T-cell (primary cell): ENCODE measurements at regions not wholly inside any gene's neighbourhood (a gene's known extent, or its start where the extent isn't known, plus 50 kb on each side); places are given as distances from the start of the nearest gene placed in this dataset.

Experiments
- ATAC-seq, 4 experiments: fragments of 200-7000 bp in 3 of 4; fragments of 150-1000 bp in 1 of 4; cut with Tn5 transposase; replicated peaks in 1 of 4; 1 replicate in 3 of 4; 2 replicates in 1 of 4; pipeline ENCODE4 v1.10.0; 2021; ENCODE audit warnings: moderate library complexity in 3 of 4, mild to moderate bottlenecking in 2 of 4, moderate number of reproducible peaks in 1 of 4
- CTCF ChIA-PET, 2 donors: fragments of 300-600 bp; sonication (Branson Sonifier 250); formaldehyde crosslinking; loops; one replicate each; lab custom pipeline; 2022; ENCODE audit warnings: antibody characterized with exemption in 2 of 2; lab: Charles Lee
- POLR2A ChIA-PET, 2 donors: fragments of 300-600 bp; sonication (Branson Sonifier 250); formaldehyde crosslinking; loops; one replicate each; lab custom pipeline; 2022; ENCODE audit warnings: antibody characterized with exemption in 2 of 2; lab: Charles Lee
- DNase-seq, 35 experiments: peaks; one replicate each; pipeline versions ENCODE4 v3.0.0 to v3.0.0-alpha.2; 2013 to 2023
- H3K27ac ChIP-seq: one replicate; pipeline ENCODE4 v1.5.1; 2013; ENCODE audit warnings: low read length
- H3K27me3 ChIP-seq, 2 experiments: replicated peaks in 1 of 2; 1 replicate in 1 of 2; 2 replicates in 1 of 2; pipeline versions ENCODE4 v1.6.1 to v1.7.0; 2013; ENCODE audit warnings: low read length in 1 of 2, mixed read lengths in 1 of 2; ENCODE audit not compliant: control insufficient read depth in 2 of 2, insufficient read depth in 2 of 2; ENCODE audit errors: extremely low read depth in 1 of 2
- H3K36me3 ChIP-seq, 2 donors: 1 replicate in 1 of 2; 2 replicates in 1 of 2; pipeline versions ENCODE4 v1.6.1 to v1.7.0; 2013; ENCODE audit warnings: low read length in 1 of 2; ENCODE audit not compliant: control insufficient read depth in 2 of 2, insufficient read depth in 1 of 2; ENCODE audit errors: extremely low read depth in 1 of 2
- H3K4me1 ChIP-seq, 2 experiments: 1 replicate in 1 of 2; 2 replicates in 1 of 2; pipeline versions ENCODE4 v1.6.1 to v1.7.0; 2013; ENCODE audit warnings: low read length in 2 of 2, mixed read lengths in 1 of 2; ENCODE audit not compliant: insufficient read depth in 2 of 2, control insufficient read depth in 1 of 2; ENCODE audit errors: extremely low read depth in 1 of 2
- H3K4me3 ChIP-seq, 2 donors: 1 replicate in 1 of 2; 2 replicates in 1 of 2; pipeline versions ENCODE4 v1.5.1 to v1.7.0; 2013; ENCODE audit warnings: mild to moderate bottlenecking in 2 of 2, low read length in 1 of 2, moderate library complexity in 1 of 2; ENCODE audit not compliant: control insufficient read depth in 1 of 2; ENCODE audit errors: extremely low read depth in 1 of 2
- H3K9me3 ChIP-seq: 2 replicates; pipeline ENCODE4 v1.7.0; 2013
- H3K27ac Mint-ChIP-seq, 2 donors: one replicate each; pipeline ENCODE4 v1.8.0; 2020 to 2021; ENCODE audit warnings: mild to moderate bottlenecking in 2 of 2, mixed read lengths in 2 of 2
- H3K27me3 Mint-ChIP-seq, 2 donors: one replicate each; pipeline ENCODE4 v1.8.0; 2021 to 2022; ENCODE audit warnings: mixed read lengths in 2 of 2
- H3K36me3 Mint-ChIP-seq: one replicate; pipeline ENCODE4 v1.8.0; 2021; ENCODE audit warnings: mixed read lengths
- H3K4me1 Mint-ChIP-seq, 3 donors: one replicate each; pipeline ENCODE4 v1.8.0; 2020 to 2022; ENCODE audit warnings: mixed read lengths in 3 of 3, mild to moderate bottlenecking in 1 of 3
- H3K4me3 Mint-ChIP-seq, 3 donors: one replicate each; pipeline ENCODE4 v1.8.0; 2020 to 2022; ENCODE audit warnings: mild to moderate bottlenecking in 3 of 3, mixed read lengths in 3 of 3, moderate library complexity in 3 of 3
- H3K9me3 Mint-ChIP-seq, 3 donors: one replicate each; pipeline ENCODE4 v1.8.0; 2020 to 2022; ENCODE audit warnings: mixed read lengths in 3 of 3
- WGBS: methylation state at CpG from one replicate; pipeline ENCODE4 v1.1.5; 2013; ENCODE audit warnings: missing lambda C conversion rate; ENCODE audit not compliant: insufficient coverage; 5-methylcytosine and 5-hydroxymethylcytosine counted together

DNA sequence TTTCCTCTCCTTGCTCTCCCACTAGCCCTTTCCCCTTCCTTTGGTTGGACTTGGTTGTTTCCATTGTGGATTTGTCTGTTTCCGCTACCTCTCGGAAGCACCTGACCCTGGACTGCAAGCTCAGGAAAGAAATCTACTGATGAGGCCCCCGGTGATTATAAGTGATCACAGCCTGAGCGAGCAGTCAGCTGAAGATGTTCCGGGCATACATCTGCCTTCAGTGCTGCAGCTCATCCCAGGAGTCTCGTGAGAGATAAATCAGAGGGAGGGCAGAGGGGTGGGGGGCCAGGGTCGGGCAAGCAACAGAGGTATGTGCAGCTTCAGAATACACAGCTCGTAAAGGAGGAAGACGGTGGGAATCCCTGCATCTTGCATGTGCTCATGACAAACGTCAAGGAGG lies 102.1 kb downstream of the MRPL46 start:
- H3K36me3 Mint-ChIP-seq, result no peaks in the 10 kb centered on the region
- Histone ChIP-seq H3K9me3 (no peaks in the 10 kb centered on the region), H3K36me3 (no peaks in the 10 kb centered on the region), H3K4me1 (no peaks in the 10 kb centered on the region), H3K4me3 (no peak overlapping the region), H3K27ac (no peak overlapping the region), H3K27me3 (peaks cover 0 to 21% of the 10 kb centered on the region in 2 experiments)
- peaks cover 8% of the 10 kb centered on the region in 2 donors for H3K27me3 Mint-ChIP-seq
- 75% methylated on average over 6 of the region's 10 CpGs for WGBS
- ATAC-seq (no peak), DNase-seq (no peak)
- ChIA-PET CTCF (no interaction called here), POLR2A (no interaction called here)
- H3K27ac Mint-ChIP-seq, result no peak overlapping the region
- peaks cover 0 to 1% (median 0%) of the 10 kb centered on the region in 3 donors for H3K9me3 Mint-ChIP-seq
- no peaks in the 10 kb centered on the region for H3K4me1 Mint-ChIP-seq
- H3K4me3 Mint-ChIP-seq, result no peak overlapping the region

DNA sequence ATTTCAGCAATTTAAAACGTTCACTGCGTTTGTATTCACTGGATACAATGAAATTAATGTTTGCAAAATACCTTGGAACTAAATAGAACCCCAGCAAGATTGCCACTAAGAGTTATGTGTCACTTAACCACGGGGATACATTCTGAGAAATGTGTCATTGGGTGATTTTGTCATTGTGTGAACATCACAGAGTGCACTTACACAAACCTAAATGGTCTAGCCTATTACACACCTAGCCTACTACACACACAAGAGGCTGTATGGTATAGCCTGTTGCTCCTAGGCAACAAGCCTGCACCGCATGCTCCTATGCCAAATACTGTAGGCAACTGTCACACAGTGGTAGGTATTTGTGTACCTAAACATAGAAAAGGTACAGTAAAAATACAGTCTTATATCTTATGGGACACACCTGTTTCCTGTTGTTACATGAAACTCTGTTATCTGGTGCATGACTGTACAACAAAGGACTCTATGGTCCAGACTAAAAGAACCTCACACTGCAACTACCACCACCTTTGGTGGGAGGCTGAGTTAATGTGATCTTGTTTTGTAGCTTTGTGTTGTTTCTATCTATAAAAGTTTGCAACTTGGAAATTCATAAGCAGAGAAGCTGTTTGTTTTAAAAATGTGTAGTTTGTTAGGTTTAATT lies 92.2 kb upstream of the NTRK3 start:
- ChIA-PET POLR2A (no interaction called here), CTCF (no interaction called here)
- H3K4me1 ChIP-seq, result no peaks in the 10 kb centered on the region
- WGBS, result no CpG with 5 or more reads among the region's 4 CpGs
- H3K4me3 Mint-ChIP-seq, result no peak overlapping the region
- peaks cover 7 to 17% (median 10%) of the 10 kb centered on the region in 3 donors for H3K9me3 Mint-ChIP-seq
- H3K36me3 Mint-ChIP-seq, result no peaks in the 10 kb centered on the region
- H3K27me3 Mint-ChIP-seq, result peaks cover 9 to 27% of the 10 kb centered on the region in 2 donors
- H3K27me3 ChIP-seq, result peaks cover 0 to 8% of the 10 kb centered on the region in 2 experiments
- H3K36me3 ChIP-seq, result no peaks in the 10 kb centered on the region
- no peaks in the 10 kb centered on the region for H3K9me3 ChIP-seq
- no peaks in the 10 kb centered on the region for H3K4me1 Mint-ChIP-seq
- no peak overlapping the region for H3K27ac ChIP-seq
- no peak overlapping the region for H3K4me3 ChIP-seq
- H3K27ac Mint-ChIP-seq, result no peak overlapping the region
- ATAC-seq (no peak), DNase-seq (no peak)

DNA sequence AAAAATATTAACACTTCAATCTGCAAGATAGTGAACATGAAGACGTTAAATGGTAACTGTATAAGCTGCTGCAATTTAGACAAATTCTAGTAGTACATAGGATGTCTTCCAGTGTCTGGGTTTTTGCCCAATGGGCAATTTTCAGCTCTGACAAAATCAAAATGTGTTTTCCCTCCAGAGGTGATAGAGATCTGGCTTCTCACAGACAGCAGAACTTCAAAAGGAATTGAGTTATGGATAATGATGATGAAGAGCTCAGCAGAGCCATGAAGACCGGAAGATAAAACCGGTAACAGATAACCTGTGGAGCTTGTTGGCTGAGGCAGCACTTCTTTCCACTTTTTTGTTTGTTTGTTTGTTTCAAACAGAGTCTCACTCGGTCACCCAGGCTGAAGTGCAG lies 89.4 kb upstream of the NTRK3 start:
- DNase-seq, result no peak
- no peak overlapping the region for H3K27ac Mint-ChIP-seq
- Histone ChIP-seq H3K27me3 (peaks cover 0 to 12% of the 10 kb centered on the region in 2 experiments), H3K36me3 (no peaks in the 10 kb centered on the region), H3K4me1 (no peaks in the 10 kb centered on the region), H3K27ac (no peak overlapping the region), H3K9me3 (no peaks in the 10 kb centered on the region), H3K4me3 (no peak overlapping the region)
- H3K4me1 Mint-ChIP-seq, result no peaks in the 10 kb centered on the region
- CTCF ChIA-PET, result interaction anchor here in 1 of 2 donors (1.0 kb wide), 1 partner anchor 9 kb away, joined by 3 read pairs; no protein-coding TSS in a partner anchor
- WGBS, result 100% methylated on average over 3 of the region's 4 CpGs
- H3K4me3 Mint-ChIP-seq, result no peak overlapping the region
- H3K27me3 Mint-ChIP-seq, result peaks cover 13 to 30% of the 10 kb centered on the region in 2 donors
- no peaks in the 10 kb centered on the region for H3K9me3 Mint-ChIP-seq
- POLR2A ChIA-PET, result no interaction called here
- ATAC-seq, result no peak
- H3K36me3 Mint-ChIP-seq, result no peaks in the 10 kb centered on the region

DNA sequence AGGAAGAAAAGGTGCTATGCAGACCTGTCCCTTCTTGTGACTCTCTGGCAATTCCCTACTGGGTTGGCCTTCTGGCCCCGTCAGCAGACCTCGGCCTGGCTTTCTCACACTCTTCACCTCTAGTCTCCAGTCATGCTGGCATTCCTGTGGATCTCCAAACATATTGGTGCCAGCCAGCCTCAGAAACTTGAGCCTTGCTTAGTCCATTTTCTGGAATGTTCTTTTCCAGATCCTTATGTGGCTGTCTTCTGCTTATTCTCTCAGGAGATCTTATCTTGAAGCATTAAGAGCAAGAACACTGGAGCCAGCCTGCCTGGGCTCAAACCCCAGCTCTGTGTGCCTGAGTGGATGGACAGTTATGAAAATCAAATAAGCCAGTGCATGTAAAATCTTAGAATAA lies 88.2 kb upstream of the NTRK3 start:
- Histone ChIP-seq H3K4me1 (no peaks in the 10 kb centered on the region), H3K36me3 (no peaks in the 10 kb centered on the region), H3K27me3 (peaks cover 0 to 12% of the 10 kb centered on the region in 2 experiments), H3K27ac (no peak overlapping the region), H3K9me3 (no peaks in the 10 kb centered on the region), H3K4me3 (no peak overlapping the region)
- H3K27me3 Mint-ChIP-seq, result peaks cover 13 to 28% of the 10 kb centered on the region in 2 donors
- H3K4me3 Mint-ChIP-seq, result no peak overlapping the region
- no peaks in the 10 kb centered on the region for H3K36me3 Mint-ChIP-seq
- 92% methylated on average over 2 of the region's 2 CpGs for WGBS
- no peak for ATAC-seq
- no peaks in the 10 kb centered on the region for H3K9me3 Mint-ChIP-seq
- no peak for DNase-seq
- ChIA-PET POLR2A (no interaction called here), CTCF (no interaction called here)
- no peak overlapping the region for H3K27ac Mint-ChIP-seq
- H3K4me1 Mint-ChIP-seq, result no peaks in the 10 kb centered on the region

DNA sequence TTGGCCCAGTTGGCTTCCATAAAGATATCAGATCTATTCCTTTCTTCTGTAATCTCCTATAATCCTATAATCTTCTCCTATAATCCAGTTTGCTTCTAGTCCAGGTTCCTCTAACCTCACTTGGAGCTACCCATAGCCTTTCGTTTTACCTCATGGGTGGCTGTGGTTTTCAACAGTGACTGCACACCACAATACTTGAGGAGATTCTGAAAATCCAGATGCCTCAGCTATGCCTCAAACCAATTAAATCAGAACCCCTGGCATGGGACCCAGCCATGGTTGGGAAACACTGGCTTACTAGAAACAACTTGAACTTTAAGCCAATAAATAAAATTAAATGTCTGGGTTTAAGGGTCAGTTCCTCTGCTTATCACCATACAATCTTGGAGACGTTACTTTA lies 86.1 kb upstream of the NTRK3 start:
- WGBS, result 50% methylated on average over 1 of the region's 2 CpGs
- ATAC-seq, result no peak
- H3K9me3 Mint-ChIP-seq, result no peaks in the 10 kb centered on the region
- no peak for DNase-seq
- H3K4me1 Mint-ChIP-seq, result no peaks in the 10 kb centered on the region
- Histone ChIP-seq H3K27ac (no peak overlapping the region), H3K36me3 (no peaks in the 10 kb centered on the region), H3K4me1 (no peaks in the 10 kb centered on the region), H3K27me3 (peaks cover 0 to 8% of the 10 kb centered on the region in 2 experiments), H3K9me3 (no peaks in the 10 kb centered on the region), H3K4me3 (no peak overlapping the region)
- no peaks in the 10 kb centered on the region for H3K36me3 Mint-ChIP-seq
- POLR2A ChIA-PET, result no interaction called here
- H3K27me3 Mint-ChIP-seq, result peaks cover 13 to 17% of the 10 kb centered on the region in 2 donors
- CTCF ChIA-PET, result no interaction called here
- no peak overlapping the region for H3K27ac Mint-ChIP-seq
- no peak overlapping the region for H3K4me3 Mint-ChIP-seq

DNA sequence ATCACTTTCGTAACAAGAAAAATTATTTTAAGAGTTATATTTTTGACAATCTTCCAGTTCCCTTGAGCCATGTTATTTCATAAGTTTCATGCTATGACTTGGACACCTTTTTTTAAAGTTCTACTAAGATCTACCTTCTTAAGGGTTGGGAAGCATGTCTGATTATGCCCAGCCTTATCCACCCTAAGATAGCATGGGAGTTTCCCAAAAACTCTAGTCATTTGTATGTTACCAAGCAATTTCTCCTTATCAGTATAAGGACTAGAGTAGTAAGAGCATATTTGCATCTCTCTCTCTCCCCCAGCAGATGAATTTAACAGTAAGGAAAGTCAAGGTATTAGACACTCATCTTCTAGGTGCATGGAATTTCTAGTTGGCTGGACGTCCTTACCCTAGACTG lies 85.1 kb upstream of the NTRK3 start:
- CTCF ChIA-PET, result no interaction called here

More for the DNA sequence above, 85.1 kb upstream of the NTRK3 start:
- Histone ChIP-seq H3K4me1 (no peaks in the 10 kb centered on the region), H3K4me3 (no peak overlapping the region), H3K9me3 (no peaks in the 10 kb centered on the region), H3K27ac (no peak overlapping the region), H3K27me3 (peaks cover 0 to 6% of the 10 kb centered on the region in 2 experiments), H3K36me3 (no peaks in the 10 kb centered on the region)
- DNase-seq (no peak), ATAC-seq (no peak)
- no peak overlapping the region for H3K4me3 Mint-ChIP-seq
- no peak overlapping the region for H3K27ac Mint-ChIP-seq
- H3K4me1 Mint-ChIP-seq, result no peaks in the 10 kb centered on the region
- no peaks in the 10 kb centered on the region for H3K36me3 Mint-ChIP-seq
- WGBS, result 83% methylated on average over 1 of the region's 2 CpGs
- POLR2A ChIA-PET, result no interaction called here
- peaks cover 13 to 17% of the 10 kb centered on the region in 2 donors for H3K27me3 Mint-ChIP-seq
- no peaks in the 10 kb centered on the region for H3K9me3 Mint-ChIP-seq
